NCI-H748 (cell line): ENCODE measurements at regions not wholly inside any gene's neighbourhood (a gene's known extent, or its start where the extent isn't known, plus 50 kb on each side); places are given as distances from the start of the nearest gene placed in this dataset.
"Not testable (repeated sequence)": the region's sequence is repeated elsewhere in the genome, so short reads cannot be mapped to it uniquely, and the experiment has no call there.

Experiments
- DNase-seq: peaks from one replicate; lab custom pipeline; 2025; ENCODE audit not compliant: unreplicated experiment; lab: John Stamatoyannopoulos, UW

DNA sequence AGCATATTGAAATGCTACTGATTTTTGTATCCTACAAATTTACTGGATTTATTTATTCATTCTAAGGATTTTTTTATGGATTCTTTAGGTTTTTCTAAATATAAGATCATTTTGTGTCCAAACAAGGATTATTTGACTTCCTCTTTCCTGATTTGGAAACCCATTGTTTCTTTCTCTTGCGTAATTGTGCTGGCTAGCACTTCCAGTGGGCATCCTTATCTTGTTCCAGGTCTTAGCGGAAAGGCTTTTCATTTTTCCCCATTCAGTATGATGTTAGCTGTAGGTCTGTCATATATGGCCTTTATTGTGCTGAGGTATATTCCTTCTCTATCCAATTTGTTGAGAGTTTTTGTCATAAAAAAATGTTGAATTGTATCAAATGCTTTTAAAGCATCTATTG, 57.2 kb upstream of the RHOJ start:
- no peak for DNase-seq

DNA sequence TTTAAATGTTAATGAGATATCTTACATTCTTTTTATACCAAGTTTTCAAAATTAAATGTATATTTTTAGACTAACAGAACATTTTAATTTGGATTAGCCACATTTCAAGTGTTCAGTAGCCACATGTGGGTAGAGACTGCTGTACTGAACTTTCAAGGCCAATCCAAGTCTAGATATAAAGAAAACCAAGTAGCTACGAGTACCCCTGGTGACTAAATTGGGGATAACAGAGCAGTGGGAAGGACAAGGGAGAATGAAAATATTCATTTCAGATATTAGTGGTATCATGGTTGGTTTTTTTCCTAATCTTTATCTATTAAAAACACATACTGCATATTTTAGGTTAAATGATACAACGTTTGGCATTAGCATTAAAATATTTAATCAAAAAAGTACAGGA, 69.4 kb upstream of the RHOJ start:
- peak; percentile 73 for DNase-seq

DNA sequence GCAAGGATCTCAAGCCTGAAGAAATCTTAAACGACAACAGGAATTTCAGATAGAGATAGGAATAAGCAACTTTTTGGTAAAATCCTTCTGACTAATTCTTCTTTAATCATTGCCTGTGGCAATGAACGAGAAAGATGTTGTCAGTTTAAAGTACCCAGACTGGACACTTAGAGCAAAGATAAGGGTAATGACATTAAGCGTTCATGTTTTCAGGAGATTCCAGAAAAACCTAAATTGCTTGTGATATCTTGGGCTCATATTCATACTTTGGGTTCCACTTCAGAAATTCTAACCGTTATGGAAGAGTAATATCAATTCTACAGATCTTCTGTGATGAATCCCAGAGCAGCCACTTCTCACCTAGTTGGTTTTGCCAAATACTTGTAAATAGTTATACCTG, 73.7 kb upstream of the RHOJ start:
- DNase-seq: no peak

DNA sequence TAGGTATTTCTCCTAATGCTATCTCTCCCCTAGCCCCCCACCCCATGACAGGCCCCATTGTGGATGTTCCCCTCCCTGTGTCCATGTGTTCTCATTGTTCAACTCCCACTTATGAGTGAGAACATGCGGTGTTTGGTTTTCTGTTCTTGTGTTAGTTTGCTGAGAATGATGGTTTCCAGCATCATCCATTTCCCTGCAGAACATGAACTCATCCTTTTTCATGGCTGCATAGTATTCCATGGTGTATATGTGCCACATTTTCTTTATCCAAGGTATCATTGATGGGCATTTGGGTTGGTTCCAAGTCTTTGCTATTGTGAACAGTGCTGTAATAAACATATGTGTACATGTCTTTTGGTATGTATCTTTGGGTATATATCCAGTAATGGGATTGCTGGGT, 61.2 kb upstream of the KCNH5 start:
- not testable (repeated sequence) for DNase-seq

DNA sequence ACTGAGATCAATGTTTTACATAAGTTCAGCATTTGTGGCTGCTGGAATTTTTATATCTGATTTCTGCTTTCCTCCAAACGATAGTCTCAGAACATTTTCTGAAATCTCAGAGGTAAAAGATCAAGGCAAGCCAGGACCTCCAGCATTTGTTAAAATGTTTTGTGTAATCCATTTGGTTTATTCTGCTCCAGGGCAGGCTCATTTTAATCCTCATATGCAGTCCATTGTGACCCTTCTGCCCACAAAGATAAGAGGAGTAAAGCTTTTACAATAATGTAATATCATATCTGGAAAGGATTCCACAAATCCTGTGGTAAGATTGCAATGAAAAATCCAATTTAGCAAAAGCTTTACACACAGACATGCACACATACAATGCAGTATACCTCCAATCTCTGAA, 55.3 kb upstream of the KCNH5 start:
- no peak for DNase-seq

DNA sequence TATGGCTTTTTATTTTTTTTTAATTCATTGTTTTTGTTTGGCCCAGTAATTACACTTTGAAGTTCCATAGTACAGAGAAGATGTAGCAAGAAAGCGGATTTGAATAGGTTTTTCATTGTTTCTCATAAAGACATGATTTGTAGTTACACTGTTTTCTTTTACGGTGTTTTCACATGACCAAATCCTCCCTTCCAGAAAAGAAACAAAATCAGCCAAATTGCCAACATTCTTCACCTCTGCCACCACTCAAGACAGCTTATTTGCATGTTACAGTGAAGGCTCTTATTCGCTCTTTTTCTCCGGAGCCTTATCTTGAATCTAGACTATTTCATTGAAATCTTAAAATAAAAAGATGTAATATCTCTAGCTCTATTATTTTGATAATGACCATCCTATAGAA, 50.9 kb upstream of the KCNH5 start:
- no peak for DNase-seq
